ENCODE measurements at regions not wholly inside any gene's neighbourhood (a gene's known extent, or its start where the extent isn't known, plus 50 kb on each side); places are given as distances from the start of the nearest gene placed in this dataset.
"Not testable (repeated sequence)": the region's sequence is repeated elsewhere in the genome, so short reads cannot be mapped to it uniquely, and the experiment has no call there.

- H3K27ac ChIP-seq, result no peak overlapping the region
- H3K27me3 ChIP-seq, result no peaks in the 10 kb centered on the region
- H3K4me3 ChIP-seq, result no peak overlapping the region
- intact Hi-C loops (cut with DNase I), result no loop called here
- no peak for TF ChIP-seq CTCF (IDR thresholded peaks at IDR 0.05)
- TF ChIP-seq POLR2A (IDR thresholded peaks at IDR 0.05), result no peak
- TF ChIP-seq POLR2AphosphoS5 (IDR thresholded peaks at IDR 0.05; ENCODE audit: insufficient read depth in 1 of 2, low read depth in 1 of 2), result no peak
- no peaks in the 10 kb centered on the region for H3K4me1 ChIP-seq
- DNase-seq (ENCODE audit: extremely low spot score in 2 of 2), result no peak
- no peaks in the 10 kb centered on the region for H3K36me3 ChIP-seq
- H3K9me3 ChIP-seq, result no peaks in the 10 kb centered on the region
Observed at GRCh38 chr12:19912991-19913390, 455.3 kb upstream of the PDE3A start.

- Histone ChIP-seq H3K4me3 (no peak overlapping the region), H3K27me3 (no peaks in the 10 kb centered on the region), H3K9me3 (no peaks in the 10 kb centered on the region), H3K27ac (no peak overlapping the region), H3K4me1 (no peaks in the 10 kb centered on the region), H3K36me3 (no peaks in the 10 kb centered on the region)
- no peak for DNase-seq (ENCODE audit: extremely low spot score in 2 of 2)
- TF ChIP-seq POLR2A (IDR thresholded peaks at IDR 0.05), result no peak
- peak in 2 of 3 experiments; percentile 54 to 66 for TF ChIP-seq CTCF (IDR thresholded peaks at IDR 0.05)
- intact Hi-C loops (cut with DNase I), result no loop called here
Observed at GRCh38 chr12:19915392-19916195, 452.7 kb upstream of the PDE3A start.

GRCh38 chr12:19916196-19916753 is 452.1 kb upstream of the PDE3A start:
- H3K4me1 ChIP-seq, result no peaks in the 10 kb centered on the region
- intact Hi-C loops (cut with DNase I), result no loop called here
- no peaks in the 10 kb centered on the region for H3K27me3 ChIP-seq
- no peak overlapping the region for H3K4me3 ChIP-seq
- no peaks in the 10 kb centered on the region for H3K36me3 ChIP-seq
- no peak overlapping the region for H3K27ac ChIP-seq
- TF ChIP-seq POLR2AphosphoS5 (IDR thresholded peaks at IDR 0.05; ENCODE audit: insufficient read depth in 1 of 2, low read depth in 1 of 2), result no peak
- TF ChIP-seq POLR2A (IDR thresholded peaks at IDR 0.05), result no peak
- TF ChIP-seq CTCF (IDR thresholded peaks at IDR 0.05), result no peak
- H3K9me3 ChIP-seq, result no peaks in the 10 kb centered on the region
- DNase-seq (ENCODE audit: extremely low spot score in 2 of 2), result no peak

GRCh38 chr12:19916974-19917373 is 451.4 kb upstream of the PDE3A start:
- TF ChIP-seq POLR2AphosphoS5 (IDR thresholded peaks at IDR 0.05; ENCODE audit: insufficient read depth in 1 of 2, low read depth in 1 of 2) (no peak), CTCF (IDR thresholded peaks at IDR 0.05) (no peak), POLR2A (IDR thresholded peaks at IDR 0.05) (no peak)
- H3K36me3 ChIP-seq, result no peaks in the 10 kb centered on the region
- H3K4me1 ChIP-seq, result no peaks in the 10 kb centered on the region
- H3K9me3 ChIP-seq, result no peaks in the 10 kb centered on the region
- H3K27ac ChIP-seq, result no peak overlapping the region
- H3K4me3 ChIP-seq, result no peak overlapping the region
- H3K27me3 ChIP-seq, result no peaks in the 10 kb centered on the region
- DNase-seq (ENCODE audit: extremely low spot score in 2 of 2), result no peak
- intact Hi-C loops (cut with DNase I), result no loop called here

GRCh38 chr12:19921716-19922115 is 446.6 kb upstream of the PDE3A start:
- H3K36me3 ChIP-seq; H3K27ac ChIP-seq; H3K9me3 ChIP-seq; DNase-seq (ENCODE audit: extremely low spot score in 2 of 2); H3K4me1 ChIP-seq; intact Hi-C loops (cut with DNase I); H3K4me3 ChIP-seq; H3K27me3 ChIP-seq: not testable (repeated sequence)
